ENCODE measurements at regions not wholly inside any gene's neighbourhood (a gene's known extent, or its start where the extent isn't known, plus 50 kb on each side); places are given as distances from the start of the nearest gene placed in this dataset.
A peak's percentile ranks its signal among the peaks of the same experiment; 100 is the strongest.

DNA sequence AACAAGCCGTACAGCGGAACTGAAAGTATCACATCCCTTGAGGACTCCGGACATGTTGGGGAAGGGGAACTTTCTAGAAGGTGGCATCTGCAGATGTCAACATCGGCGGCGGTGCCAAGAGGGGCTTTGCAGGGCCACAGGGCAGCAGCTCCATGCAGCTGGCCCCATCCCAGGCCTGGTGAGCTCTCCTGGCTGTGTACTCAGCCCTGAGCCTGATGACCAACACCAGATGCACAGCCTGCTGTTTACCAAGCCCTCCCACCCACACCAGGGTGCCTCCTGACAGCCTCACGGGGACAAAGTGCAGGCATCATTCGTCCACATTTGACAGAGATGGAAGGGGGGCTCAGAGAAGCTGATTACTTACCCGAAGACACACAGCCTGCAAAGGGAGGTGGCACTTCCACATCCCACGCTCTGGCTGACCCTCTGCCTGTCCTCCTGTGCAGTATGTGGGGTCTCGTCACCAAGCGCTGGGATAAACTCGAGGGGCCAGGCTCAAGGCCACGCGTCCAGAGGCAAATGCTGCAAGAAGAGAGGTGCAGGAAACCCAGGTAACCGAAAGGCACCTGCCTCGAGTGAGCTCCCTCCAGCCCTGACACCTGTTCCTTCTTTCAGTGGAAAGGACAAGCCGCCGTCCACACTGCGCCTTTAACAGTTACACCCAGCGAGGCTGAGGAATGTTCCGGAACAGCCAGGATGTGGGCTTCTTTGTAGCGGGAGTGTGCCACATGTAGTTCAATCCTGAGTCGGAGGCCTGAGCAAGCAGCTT, 69.0 kb upstream of the ASAP2 start:
- no peak for DNase-seq (ENCODE audit: low read depth)

DNA sequence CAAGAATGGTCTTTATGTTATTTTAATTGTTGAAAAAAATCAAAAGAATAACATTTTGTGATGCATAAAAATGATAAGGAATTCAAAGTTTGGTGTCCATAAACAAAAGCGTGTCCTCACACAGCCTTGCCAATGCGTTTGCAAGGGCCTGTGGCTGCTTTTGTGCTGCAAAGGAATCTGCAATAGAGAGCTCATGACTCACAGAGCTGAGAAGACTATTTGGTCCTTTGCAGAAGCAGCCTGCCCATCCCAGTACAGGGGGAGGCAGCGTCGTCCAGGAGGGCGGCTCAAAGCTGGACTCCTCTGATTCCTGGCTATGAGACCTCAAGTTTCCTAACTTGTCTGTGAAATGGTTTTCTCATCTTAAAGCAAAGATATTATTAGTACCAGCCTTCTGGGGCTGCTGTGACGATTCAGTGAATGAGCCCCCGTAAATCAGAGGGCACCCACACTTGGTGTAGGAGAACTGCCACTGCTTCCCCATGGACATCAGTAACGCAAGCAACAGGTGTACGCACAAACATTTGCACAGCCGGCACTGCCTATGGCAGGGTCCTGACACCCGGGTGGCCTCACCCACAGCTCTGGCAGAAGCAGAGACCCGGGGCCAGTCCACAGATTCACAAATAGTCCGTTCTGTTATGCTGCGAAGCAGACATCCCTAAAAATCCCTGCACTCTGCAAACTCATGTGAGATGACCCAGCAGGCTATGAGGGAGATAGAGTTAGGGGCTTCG, 70.6 kb upstream of the ASAP2 start:
- peak; percentile 84 for DNase-seq (ENCODE audit: low read depth)

DNA sequence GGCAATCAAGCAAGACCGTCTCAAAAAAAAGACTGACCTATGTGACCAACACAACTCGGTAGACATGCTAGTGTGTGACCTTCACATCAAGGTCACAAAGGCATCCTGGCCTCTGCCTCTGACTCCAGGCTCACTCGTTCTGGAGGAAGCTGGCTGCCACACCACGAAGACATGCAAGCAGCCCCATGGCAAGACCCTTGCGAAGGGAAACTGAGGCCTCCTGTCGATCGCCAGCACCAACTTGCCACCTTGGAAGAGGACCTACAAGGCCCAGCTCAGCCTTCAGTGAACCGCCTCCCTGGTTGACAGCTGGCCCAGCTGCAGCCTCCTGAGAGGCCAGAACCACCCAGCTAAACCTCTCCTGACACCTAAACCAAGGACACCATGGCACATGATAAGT, 79.3 kb upstream of the ASAP2 start:
- DNase-seq (ENCODE audit: low read depth) = no peak

GRCh38 chr2:9126540-9126939, 80.1 kb upstream of the ASAP2 start:
- DNase-seq (ENCODE audit: low read depth) = no peak

DNA sequence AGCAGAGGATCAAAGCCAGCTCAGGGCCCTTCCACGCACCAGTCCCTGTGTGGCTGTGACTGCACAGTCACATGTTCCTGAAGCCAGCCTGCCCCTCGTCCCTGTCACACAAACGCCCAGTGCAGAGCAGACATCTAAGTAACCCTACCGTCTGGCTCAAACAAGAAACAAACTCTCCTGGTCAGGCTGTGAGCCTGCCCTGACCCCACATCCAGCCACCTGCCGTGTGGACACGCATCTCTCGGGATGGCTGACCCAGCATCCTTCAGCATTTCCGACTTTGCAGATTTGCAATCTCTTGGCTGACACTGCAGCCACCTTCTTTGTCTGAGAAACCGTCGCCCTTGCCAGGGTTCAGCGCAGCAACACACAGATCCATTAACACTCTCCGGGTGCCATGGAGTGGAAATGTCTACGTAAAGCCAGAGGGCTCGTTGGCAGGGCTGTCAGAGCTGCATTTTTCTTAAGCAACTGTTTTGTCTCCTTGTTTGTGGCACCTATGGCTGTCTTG, 82.3 kb upstream of the ASAP2 start:
- DNase-seq (ENCODE audit: low read depth) = no peak

GRCh38 chr2:9123069-9123468, 83.5 kb upstream of the ASAP2 start:
- no peak for DNase-seq (ENCODE audit: low read depth)

GRCh38 chr2:9122367-9122766, 84.2 kb upstream of the ASAP2 start:
- DNase-seq (ENCODE audit: low read depth) = no peak

DNA sequence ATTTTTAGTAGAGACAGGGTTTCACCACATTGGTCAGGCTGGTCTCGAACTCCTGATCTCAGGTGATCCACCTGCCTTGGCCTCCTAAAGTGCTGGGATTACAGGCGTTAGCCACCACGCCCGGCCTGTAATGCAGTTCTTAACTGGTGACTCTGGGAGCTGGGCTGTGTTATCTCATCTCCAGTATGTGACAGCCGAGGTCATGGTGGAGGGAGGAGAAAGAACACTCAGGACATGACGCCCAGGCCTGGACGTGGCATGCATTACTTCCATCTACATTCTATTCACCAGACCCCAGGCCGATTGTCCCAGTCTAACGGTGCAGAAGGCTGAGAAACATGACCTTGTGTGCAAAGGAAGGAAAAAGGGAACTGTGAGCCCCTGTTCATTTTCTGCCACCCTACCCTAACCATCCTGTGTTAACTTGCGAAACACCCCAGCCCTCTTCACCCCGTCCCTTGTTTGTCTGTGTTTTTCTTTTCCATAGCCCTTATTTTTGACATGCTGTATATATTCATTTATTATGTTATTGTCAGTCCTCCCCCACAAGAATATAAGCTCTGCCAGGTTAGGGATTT, 88.1 kb upstream of the ASAP2 start:
- DNase-seq (ENCODE audit: low read depth) = no peak

DNA sequence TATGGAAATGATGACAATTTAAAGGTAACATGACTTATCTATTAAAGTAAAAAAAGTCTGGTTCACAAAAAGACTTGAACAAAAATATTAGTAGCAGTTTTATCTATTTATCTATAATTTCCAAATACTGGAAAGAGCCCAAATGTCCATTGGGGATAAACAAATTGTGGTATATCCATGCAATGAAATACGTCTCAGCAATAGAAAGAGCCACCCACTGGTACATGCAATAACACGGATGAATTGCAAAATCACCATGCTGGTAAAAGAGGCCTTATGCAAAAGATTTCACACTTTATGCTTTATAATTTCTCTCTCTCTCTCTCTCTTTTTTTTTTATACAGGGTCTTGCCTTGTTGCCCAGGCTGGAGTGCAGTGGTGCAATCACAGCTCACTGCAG, 91.4 kb upstream of the ASAP2 start:
- no peak for DNase-seq (ENCODE audit: low read depth)

DNA sequence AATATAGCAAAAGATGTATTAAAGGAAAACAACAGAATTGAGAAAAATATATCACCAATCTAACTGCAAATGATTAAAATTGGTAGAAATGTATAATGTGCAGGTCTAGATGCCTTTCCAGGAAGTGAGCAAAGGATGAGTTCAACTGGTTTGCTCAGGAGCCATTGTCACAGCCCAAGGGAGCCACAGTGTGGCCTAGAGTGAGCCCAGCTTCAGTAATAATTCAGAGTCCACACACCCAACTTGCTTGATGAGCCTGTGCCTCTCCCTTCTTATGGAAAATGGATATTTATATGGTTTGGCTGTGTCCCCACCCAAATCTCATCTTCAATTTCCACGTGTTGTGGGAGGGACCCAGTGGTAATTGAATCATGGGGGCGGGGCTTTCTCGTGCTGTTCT, 92.2 kb upstream of the ASAP2 start:
- no peak for DNase-seq (ENCODE audit: low read depth)

GRCh38 chr2:9113916-9114315, 92.7 kb upstream of the ASAP2 start:
- no peak for DNase-seq (ENCODE audit: low read depth)

DNA sequence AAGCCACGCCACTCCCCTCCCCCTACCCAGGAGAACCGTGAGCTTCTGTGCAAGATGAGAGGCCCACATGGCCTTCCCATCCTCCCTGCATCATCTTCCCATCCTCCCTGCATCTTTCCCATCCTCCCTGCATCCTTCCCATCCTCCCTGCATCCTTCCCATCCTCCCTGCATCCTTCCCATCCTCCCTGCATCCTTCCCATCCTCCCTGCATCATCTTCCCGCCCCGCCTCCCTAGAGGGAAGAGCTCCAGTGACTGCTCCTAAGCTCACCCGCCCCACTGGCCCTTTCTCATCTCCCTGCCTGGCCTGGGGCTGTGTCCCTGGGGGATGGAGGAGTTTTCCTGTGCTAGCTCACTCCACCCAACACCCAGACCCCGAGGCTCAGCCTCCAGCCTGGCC, 93.3 kb upstream of the ASAP2 start:
- DNase-seq (ENCODE audit: low read depth) = no peak

DNA sequence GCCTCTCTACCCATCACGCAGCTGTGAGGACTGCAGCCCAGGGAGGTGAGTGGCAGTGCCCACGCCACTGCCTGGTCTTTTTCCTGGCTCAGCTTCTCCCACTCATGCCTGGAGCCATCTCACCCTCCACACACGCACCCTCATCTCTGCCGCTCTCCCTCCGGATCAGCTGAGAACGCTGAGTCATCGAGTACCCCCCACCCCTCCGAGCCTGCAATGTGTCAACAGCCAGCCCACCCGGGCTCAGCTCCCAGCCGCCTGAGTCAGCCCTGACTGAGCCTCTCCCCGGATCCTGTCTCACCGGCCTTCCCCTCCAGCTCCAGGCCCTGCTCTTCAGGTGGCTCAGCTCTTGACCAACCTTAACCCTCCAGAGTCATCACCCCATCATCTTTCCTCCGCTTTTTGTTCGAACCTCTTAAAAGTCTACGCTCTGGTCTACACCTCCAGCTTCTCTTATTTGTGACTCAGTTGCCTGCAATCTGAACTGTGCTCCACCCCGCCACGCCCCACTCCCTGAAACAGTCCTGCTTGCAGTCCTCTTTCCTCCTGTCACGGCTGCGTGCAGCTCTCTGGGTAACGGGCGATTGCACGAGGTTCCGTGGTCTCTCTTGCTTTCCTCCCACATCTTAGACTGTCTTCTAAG, 94.4 kb upstream of the ASAP2 start:
- DNase-seq (ENCODE audit: low read depth) = peak; percentile 96

DNA sequence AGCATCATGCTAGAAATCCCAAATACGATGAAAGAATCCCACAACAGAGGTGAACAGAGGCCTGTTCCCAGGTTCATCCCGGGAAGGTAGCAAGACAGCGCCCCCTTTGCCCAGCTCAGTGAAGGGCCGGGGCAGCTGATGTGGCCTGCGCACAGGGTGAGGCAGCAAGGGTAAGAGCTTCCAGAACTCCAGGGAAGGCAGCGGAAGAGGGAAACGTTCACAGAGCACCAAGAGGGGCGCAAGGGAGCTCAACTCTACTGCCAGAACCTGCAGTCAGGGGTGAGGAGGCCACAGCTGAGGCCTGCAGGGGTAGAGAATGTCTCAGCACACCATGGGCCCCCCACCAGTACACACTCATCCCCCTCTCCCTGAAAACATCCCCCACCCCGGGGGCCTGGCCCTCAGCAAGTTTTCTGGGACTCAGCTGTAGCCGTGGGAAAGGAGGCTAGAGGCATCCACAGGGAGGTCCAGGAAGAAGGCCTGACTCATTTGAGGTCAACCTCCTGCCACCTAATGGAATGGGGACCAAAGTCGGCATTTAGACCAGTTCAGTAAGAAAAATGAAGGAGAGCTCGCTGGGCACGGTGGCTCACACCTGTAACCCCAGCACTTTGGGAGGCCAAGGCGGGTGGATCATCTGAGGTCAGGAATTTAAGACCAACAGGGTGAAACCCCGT, 95.6 kb upstream of the ASAP2 start:
- DNase-seq (ENCODE audit: low read depth) = peak; percentile 41

DNA sequence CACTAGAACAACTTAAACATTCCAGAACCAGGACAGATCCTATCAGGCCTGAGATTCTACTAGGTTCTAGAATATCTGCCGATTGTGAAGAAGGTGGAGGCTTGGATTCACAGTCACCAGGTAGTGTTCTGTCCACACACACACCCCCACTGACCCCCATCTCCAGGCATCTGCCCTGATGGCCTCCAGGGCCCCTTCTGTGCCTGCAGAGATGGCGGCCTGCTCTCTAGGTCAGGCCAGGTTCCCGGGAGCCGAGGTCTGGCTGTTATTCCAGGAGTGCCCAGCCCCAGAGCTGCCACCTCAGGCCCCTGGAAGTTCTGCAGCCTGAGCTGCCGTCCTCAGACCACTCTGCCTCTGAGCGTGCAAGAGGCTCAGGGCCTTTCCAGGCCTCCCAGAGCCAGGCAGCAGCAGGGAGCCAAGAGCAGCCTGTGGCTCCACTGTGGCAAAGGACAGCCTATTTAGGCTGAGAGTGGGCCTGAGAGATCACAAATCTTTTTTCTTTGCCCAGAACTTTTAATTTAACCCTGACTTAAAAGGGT, 96.2 kb upstream of the ASAP2 start:
- no peak for DNase-seq (ENCODE audit: low read depth)

GRCh38 chr2:9109871-9110270, 96.7 kb upstream of the ASAP2 start:
- no peak for DNase-seq (ENCODE audit: low read depth)

DNA sequence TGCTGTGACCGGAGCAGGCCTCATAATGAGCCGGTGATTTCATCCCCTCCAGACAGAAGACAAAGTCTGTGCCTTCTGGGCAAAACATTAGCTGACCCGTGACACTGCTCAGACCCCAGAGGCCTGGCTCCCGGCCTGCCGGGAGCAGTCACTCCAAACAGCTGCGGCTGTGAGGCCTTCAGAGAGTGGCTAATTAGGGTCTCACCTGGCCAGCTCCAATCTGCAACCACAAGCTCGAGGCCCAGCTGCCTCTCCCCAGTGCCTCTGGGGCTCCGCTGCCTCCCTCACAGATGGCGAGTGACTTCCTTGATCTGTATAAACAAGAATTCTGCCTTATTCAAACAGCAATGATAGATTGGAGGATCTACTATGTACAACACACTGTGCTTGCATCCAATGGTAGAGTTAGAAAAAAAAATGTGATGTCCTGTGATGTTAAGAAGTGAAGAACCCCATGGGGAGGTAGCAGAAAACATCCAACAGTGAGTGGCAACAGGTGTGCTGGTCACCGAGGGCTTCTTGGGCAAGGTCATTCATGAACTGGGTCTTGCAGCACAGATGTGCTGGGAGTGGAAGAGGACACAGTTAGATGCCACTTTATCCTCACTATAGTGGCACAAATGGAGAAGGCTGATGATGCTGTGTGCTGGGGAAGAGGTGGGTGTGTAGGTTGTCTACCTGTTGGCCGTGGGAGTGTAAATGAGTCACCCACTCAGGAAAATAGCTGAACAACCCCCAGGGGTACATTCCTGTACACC, 98.2 kb upstream of the ASAP2 start:
- DNase-seq (ENCODE audit: low read depth) = no peak

GRCh38 chr2:9107168-9108025, 99.2 kb upstream of the ASAP2 start:
- no peak for DNase-seq (ENCODE audit: low read depth)

DNA sequence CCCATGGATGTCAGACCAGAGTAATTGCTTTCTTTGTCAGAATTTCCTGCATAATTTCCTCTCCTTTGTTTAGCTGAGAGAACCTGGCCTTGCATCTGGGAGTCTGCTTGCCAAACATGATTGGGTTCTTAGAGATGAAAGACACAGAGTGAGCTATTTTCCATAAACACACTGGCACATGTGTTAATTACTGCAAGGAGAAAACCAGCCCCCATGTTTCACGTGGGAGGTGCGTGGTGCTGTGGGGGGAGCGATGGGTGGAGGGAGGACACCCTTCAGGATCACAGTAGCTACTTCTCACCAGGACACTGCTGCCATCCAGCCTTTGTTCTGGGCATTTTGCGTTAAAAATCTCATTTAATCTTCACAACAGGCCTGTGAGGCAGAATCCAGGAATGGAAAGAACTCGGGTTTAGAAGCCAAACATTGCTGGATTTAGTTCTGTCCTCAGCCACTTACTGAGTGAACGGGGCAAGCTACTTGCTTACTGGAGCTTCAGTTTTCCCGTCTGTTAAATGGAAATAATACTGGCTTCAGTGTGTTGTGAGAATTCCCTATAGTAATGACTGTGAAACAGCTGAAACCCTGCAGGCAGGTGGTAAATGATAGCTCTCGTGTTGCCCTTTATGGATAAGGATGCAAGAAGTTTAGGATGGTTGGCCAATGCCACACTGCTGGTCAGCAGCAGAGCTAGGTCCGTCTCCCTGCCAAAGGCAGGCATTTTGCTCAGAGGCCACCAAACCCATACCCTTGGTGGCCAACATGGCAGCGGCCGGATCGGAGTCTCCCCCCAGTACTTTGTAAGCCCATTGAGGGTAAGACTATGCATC, 100.1 kb upstream of the ASAP2 start:
- DNase-seq (ENCODE audit: low read depth) = no peak
